ENCODE measurements at regions not wholly inside any gene's neighbourhood (a gene's known extent, or its start where the extent isn't known, plus 50 kb on each side); places are given as distances from the start of the nearest gene placed in this dataset.

DNA sequence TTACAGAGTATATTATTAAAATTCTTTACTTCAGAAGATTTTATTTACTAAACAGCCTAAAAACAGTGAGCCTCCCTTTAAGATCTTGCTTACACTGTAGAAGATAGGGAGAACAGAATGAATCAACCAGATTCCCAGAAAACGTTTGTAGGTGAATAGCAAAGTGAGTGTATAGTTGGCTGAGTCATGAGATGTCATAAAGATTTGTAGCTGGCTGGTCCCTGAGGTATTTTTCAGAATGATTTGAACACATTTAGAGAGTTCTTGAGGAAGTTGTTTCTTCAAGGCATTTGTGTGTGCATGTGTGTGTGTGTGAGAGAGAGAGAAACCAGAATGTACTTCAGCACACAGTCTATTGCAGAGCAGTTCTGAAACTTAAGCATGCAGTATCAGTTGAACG lies 159.4 kb upstream of the PRR16 start:
- TF ChIP-seq, protein P1, sequence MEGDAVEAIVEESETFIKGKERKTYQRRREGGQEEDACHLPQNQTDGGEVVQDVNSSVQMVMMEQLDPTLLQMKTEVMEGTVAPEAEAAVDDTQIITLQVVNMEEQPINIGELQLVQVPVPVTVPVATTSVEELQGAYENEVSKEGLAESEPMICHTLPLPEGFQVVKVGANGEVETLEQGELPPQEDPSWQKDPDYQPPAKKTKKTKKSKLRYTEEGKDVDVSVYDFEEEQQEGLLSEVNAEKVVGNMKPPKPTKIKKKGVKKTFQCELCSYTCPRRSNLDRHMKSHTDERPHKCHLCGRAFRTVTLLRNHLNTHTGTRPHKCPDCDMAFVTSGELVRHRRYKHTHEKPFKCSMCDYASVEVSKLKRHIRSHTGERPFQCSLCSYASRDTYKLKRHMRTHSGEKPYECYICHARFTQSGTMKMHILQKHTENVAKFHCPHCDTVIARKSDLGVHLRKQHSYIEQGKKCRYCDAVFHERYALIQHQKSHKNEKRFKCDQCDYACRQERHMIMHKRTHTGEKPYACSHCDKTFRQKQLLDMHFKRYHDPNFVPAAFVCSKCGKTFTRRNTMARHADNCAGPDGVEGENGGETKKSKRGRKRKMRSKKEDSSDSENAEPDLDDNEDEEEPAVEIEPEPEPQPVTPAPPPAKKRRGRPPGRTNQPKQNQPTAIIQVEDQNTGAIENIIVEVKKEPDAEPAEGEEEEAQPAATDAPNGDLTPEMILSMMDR (IDR thresholded peaks at IDR 0.05), result no peak
- no peak for TF ChIP-seq POLR2A (IDR thresholded peaks at IDR 0.05)
